ENCODE measurements at regions not wholly inside any gene's neighbourhood (a gene's known extent, or its start where the extent isn't known, plus 50 kb on each side); places are given as distances from the start of the nearest gene placed in this dataset.

DNA sequence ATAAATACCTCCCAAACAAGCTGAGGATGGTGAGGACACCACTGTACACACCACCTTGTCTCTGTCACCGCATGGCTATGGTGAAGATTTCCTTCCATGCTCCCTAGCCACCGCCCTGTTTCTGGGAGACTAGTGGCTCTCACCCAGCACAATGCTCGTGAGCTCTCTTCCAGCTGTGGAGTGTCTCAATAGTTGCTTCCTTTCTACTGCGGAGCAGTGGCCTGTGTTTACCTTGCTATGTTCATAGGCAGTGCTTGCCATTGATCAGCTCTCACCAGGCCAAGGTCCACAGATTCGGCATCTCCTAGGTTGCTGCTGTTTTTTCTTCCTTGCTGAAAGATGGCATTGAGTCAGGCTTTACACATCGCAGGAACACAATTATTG is 313.6 kb upstream of the RTL1 start:
- Histone ChIP-seq H3K27me3 (ENCODE audit: control insufficient read depth in 1 of 2, insufficient read depth in 2 of 2, low read length in 2 of 2) (no peaks in the 10 kb centered on the region; a peak in 1 of 5 replicates), H3K9ac (ENCODE audit: insufficient read depth, low read depth, low read length) (no peak overlapping the region), H2AFZ (ENCODE audit: low read length) (no peak overlapping the region), H3K9me3 (ENCODE audit: low read length) (no peaks in the 10 kb centered on the region), H3K79me2 (ENCODE audit: insufficient read depth, low read length) (no peaks in the 10 kb centered on the region), H3K4me2 (ENCODE audit: low read depth, low read length) (peak overlapping the region; percentile 77), H3K27ac (ENCODE audit: extremely low read length, insufficient read depth, low read length) (no peak overlapping the region), H4K20me1 (ENCODE audit: insufficient read depth, low read length) (no peaks in the 10 kb centered on the region), H3K4me1 (ENCODE audit: insufficient read depth, low read length) (peaks cover 47% of the 10 kb centered on the region), H3K4me3 (replicated peaks in 1 of 3; ENCODE audit: insufficient read depth in 1 of 3, low read depth in 2 of 3, low read length in 3 of 3) (peak overlapping the region in 2 of 3 experiments; percentile 1 to 48; a peak in 2 of 6 replicates), H3K36me3 (replicated peaks in 1 of 2; ENCODE audit: control insufficient read depth in 1 of 2, insufficient read depth in 2 of 2, low read length in 2 of 2) (no peaks in the 10 kb centered on the region)
- DNase-seq (ENCODE audit: low spot score) (peak; percentile 63), FAIRE-seq (peak; percentile 83), ATAC-seq (peak; percentile 94)
- in situ Hi-C loops (cut with HindIII; ENCODE audit: extremely low pct_ligation_motif_present, low pct_unique_long_range_greater_than_20kb) (no loop called here), intact Hi-C loops (cut with micrococcal nuclease; ENCODE audit: unreplicated experiment) (no loop called here)
- ChIA-PET CTCF (ENCODE audit: low intra/inter-chr PET ratio, low total read pairs) (no interaction called here), POLR2A (interaction anchor here (1.0 to 1.9 kb wide), 2 partner anchors 10 to 71 kb away, joined by 3 to 6 read pairs; no protein-coding TSS in a partner anchor)
- WGBS (ENCODE audit: low lambda C conversion rate), result 5% methylated on average over 5 of the region's 6 CpGs
- no TSS peak for BruUV-seq (replicated peaks)
- TF ChIP-seq ADNP (CRISPR knock-in tag; IDR thresholded peaks at IDR 0.05), result no peak
- peak; percentile 80; the same call in 1 of the 2 replicates for TF ChIP-seq MTA1 (CRISPR knock-in tag; IDR thresholded peaks at IDR 0.05; ENCODE audit: borderline replicate concordance)
- TF ChIP-seq, protein P1, sequence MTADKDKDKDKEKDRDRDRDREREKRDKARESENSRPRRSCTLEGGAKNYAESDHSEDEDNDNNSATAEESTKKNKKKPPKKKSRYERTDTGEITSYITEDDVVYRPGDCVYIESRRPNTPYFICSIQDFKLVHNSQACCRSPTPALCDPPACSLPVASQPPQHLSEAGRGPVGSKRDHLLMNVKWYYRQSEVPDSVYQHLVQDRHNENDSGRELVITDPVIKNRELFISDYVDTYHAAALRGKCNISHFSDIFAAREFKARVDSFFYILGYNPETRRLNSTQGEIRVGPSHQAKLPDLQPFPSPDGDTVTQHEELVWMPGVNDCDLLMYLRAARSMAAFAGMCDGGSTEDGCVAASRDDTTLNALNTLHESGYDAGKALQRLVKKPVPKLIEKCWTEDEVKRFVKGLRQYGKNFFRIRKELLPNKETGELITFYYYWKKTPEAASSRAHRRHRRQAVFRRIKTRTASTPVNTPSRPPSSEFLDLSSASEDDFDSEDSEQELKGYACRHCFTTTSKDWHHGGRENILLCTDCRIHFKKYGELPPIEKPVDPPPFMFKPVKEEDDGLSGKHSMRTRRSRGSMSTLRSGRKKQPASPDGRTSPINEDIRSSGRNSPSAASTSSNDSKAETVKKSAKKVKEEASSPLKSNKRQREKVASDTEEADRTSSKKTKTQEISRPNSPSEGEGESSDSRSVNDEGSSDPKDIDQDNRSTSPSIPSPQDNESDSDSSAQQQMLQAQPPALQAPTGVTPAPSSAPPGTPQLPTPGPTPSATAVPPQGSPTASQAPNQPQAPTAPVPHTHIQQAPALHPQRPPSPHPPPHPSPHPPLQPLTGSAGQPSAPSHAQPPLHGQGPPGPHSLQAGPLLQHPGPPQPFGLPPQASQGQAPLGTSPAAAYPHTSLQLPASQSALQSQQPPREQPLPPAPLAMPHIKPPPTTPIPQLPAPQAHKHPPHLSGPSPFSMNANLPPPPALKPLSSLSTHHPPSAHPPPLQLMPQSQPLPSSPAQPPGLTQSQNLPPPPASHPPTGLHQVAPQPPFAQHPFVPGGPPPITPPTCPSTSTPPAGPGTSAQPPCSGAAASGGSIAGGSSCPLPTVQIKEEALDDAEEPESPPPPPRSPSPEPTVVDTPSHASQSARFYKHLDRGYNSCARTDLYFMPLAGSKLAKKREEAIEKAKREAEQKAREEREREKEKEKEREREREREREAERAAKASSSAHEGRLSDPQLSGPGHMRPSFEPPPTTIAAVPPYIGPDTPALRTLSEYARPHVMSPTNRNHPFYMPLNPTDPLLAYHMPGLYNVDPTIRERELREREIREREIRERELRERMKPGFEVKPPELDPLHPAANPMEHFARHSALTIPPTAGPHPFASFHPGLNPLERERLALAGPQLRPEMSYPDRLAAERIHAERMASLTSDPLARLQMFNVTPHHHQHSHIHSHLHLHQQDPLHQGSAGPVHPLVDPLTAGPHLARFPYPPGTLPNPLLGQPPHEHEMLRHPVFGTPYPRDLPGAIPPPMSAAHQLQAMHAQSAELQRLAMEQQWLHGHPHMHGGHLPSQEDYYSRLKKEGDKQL (CRISPR knock-in tag; IDR thresholded peaks at IDR 0.05; ENCODE audit: low read depth), result no peak
- TF ChIP-seq, protein P2, sequence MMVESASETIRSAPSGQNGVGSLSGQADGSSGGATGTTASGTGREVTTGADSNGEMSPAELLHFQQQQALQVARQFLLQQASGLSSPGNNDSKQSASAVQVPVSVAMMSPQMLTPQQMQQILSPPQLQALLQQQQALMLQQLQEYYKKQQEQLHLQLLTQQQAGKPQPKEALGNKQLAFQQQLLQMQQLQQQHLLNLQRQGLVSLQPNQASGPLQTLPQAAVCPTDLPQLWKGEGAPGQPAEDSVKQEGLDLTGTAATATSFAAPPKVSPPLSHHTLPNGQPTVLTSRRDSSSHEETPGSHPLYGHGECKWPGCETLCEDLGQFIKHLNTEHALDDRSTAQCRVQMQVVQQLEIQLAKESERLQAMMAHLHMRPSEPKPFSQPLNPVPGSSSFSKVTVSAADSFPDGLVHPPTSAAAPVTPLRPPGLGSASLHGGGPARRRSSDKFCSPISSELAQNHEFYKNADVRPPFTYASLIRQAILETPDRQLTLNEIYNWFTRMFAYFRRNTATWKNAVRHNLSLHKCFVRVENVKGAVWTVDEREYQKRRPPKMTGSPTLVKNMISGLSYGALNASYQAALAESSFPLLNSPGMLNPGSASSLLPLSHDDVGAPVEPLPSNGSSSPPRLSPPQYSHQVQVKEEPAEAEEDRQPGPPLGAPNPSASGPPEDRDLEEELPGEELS (CRISPR knock-in tag; IDR thresholded peaks at IDR 0.05), result peak; percentile 56
- peak; percentile 41; the same call in 1 of the 2 replicates for TF ChIP-seq CEBPB (IDR thresholded peaks at IDR 0.05; ENCODE audit: borderline replicate concordance, low read depth, low read length)
- TF ChIP-seq ZNF598 (CRISPR knock-in tag; IDR thresholded peaks at IDR 0.05; ENCODE audit: borderline replicate concordance), result 0 out of 2 replicates have a peak, but pooled peaks have one; percentile 51
- TF ChIP-seq SALL1 (CRISPR knock-in tag; IDR thresholded peaks at IDR 0.05), result peak; percentile 87
- TF ChIP-seq ZBTB38 (CRISPR knock-in tag; IDR thresholded peaks at IDR 0.05), result 0 out of 2 replicates have a peak, but pooled peaks have one; percentile 29
- TF ChIP-seq, protein P3, sequence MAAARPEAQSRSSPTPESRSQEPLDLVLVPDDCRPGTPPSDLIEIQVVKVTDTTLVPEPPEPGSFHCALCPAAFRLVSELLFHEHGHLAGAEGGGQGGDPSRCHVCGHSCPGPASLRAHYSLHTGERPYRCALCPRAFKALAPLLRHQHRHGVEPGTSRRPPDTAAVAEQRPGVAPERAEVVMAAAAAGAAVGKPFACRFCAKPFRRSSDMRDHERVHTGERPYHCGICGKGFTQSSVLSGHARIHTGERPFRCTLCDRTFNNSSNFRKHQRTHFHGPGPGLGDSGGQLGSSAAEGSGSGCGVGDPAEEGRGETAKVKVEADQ (CRISPR knock-in tag; IDR thresholded peaks at IDR 0.05; ENCODE audit: borderline replicate concordance), result no peak
- no peak for TF ChIP-seq PHF5A (CRISPR knock-in tag; IDR thresholded peaks at IDR 0.05; ENCODE audit: low read depth, unreplicated experiment)
- no peak for TF ChIP-seq GABPA (IDR thresholded peaks at IDR 0.05; ENCODE audit: low read depth, low read length)
- TF ChIP-seq GABPA (CRISPR knock-in tag; IDR thresholded peaks at IDR 0.05; ENCODE audit: low read depth), result no peak
- peak; percentile 70; the same call in 1 of the 2 replicates for TF ChIP-seq GATAD2A (CRISPR knock-in tag; IDR thresholded peaks at IDR 0.05)
- TF ChIP-seq ELF1 (CRISPR knock-in tag; IDR thresholded peaks at IDR 0.05), result 0 out of 2 replicates have a peak, but pooled peaks have one; percentile 26
- TF ChIP-seq SAP130 (CRISPR knock-in tag; IDR thresholded peaks at IDR 0.05; ENCODE audit: low read depth), result peak; percentile 47; the same call in 1 of the 2 replicates
- TF ChIP-seq SOX13 (IDR thresholded peaks at IDR 0.05), result 0 out of 2 replicates have a peak, but pooled peaks have one; percentile 38
- TF ChIP-seq SOX13 (CRISPR knock-in tag; conservative IDR thresholded peaks at IDR 0.05 in 1 of 2, IDR thresholded peaks at IDR 0.05 in 1 of 2), result peak in 1 of 2 experiments; percentile 31; a peak in 1 of 4 replicates
- 0 out of 2 replicates have a peak, but pooled peaks have one; percentile 41 for TF ChIP-seq MED1 (CRISPR knock-in tag; IDR thresholded peaks at IDR 0.05)
